A549 (cell line): ENCODE measurements at regions not wholly inside any gene's neighbourhood (a gene's known extent, or its start where the extent isn't known, plus 50 kb on each side); places are given as distances from the start of the nearest gene placed in this dataset.

Source experiments
- ATAC-seq, 2 experiments: fragments of 200-7000 bp in 1 of 2; fragments of >200 bp in 1 of 2; cut with Nextera tagmentation in 1 of 2; cut with Tn5 transposase in 1 of 2; 3 replicates each; pipeline versions ENCODE4 v1.8.0 to v1.9.1; 2018 to 2020; ENCODE audit warnings: mild to moderate bottlenecking in 1 of 2, moderate library complexity in 1 of 2
- CTCF ChIA-PET: fragments of 300-600 bp; sonication (Branson Sonifier 250); formaldehyde crosslinking; extraction: SDS; loops from one replicate; lab custom pipeline; 2021; ENCODE audit warnings: antibody characterized with exemption, inconsistent platforms; lab: Yijun Ruan, JAX
- POLR2A ChIA-PET: fragments of 350-600 bp; formaldehyde crosslinking; extraction: SDS; loops from one replicate; lab custom pipeline; 2021; ENCODE audit warnings: antibody characterized with exemption, inconsistent platforms; lab: Yijun Ruan, JAX
- DNase-seq, 2 experiments: peaks; one replicate each; pipeline versions ENCODE4 v3.0.0 to v3.0.0-alpha.2; 2011 to 2016; ENCODE audit warnings: low read depth in 1 of 2, low spot score in 1 of 2
- FAIRE-seq: peaks from 2 replicates; lab custom pipeline; 2011; peaks lifted over from hg19 to GRCh38; lab: Jason Lieb, UNC
- H3K27ac ChIP-seq, 2 experiments: fragments of >200 bp; sonication (Bioruptor Twin); formaldehyde crosslinking; 3 replicates each; pipeline ENCODE4 v1.5.1; 2016 to 2017
- H3K4me1 ChIP-seq: fragments of >200 bp; sonication (Bioruptor Twin); formaldehyde crosslinking; 3 replicates; pipeline ENCODE4 v1.6.1; 2016
- H3K4me2 ChIP-seq: fragments of >200 bp; sonication (Bioruptor Twin); formaldehyde crosslinking; 3 replicates; pipeline ENCODE4 v1.6.1; 2016
- H3K4me3 ChIP-seq: fragments of >200 bp; sonication (Bioruptor Twin); formaldehyde crosslinking; 3 replicates; pipeline ENCODE4 v1.5.1; 2016
- H3K9me3 ChIP-seq: fragments of >200 bp; sonication (Bioruptor Twin); formaldehyde crosslinking; 3 replicates; pipeline ENCODE4 v1.6.1; 2016
- CBX2 ChIP-seq: fragments of 200-600 bp; sonication (generic); IDR thresholded peaks from 2 replicates; pipeline ENCODE4 v1.6.1; 2016; ENCODE audit warnings: low read depth, mild to moderate bottlenecking, borderline replicate concordance
- CEBPB ChIP-seq, 2 experiments: fragments of >200 bp in 1 of 2; sonication (Bioruptor Twin) in 1 of 2; formaldehyde crosslinking in 1 of 2; IDR thresholded peaks; 2 replicates each; pipeline ENCODE4 v1.6.1; 2012 to 2016
- EHMT2 ChIP-seq: fragments of 200-600 bp; sonication (generic); IDR thresholded peaks from 2 replicates; pipeline ENCODE4 v1.6.1; 2016; ENCODE audit warnings: antibody characterized with exemption, low read depth, mild to moderate bottlenecking, moderate library complexity
- FOSB ChIP-seq: fragments of 250-450 bp; sonication (Bioruptor Pico); IDR thresholded peaks from 2 replicates; pipeline ENCODE4 v1.5.0; 2020; ENCODE audit warnings: mild to moderate bottlenecking, moderate library complexity
- FOXS1 ChIP-seq: fragments of 250-450 bp; sonication (Bioruptor Pico); IDR thresholded peaks from 2 replicates; pipeline ENCODE4 v1.5.0; 2020; ENCODE audit warnings: mild to moderate bottlenecking, moderate library complexity
- HEYL ChIP-seq: fragments of 250-450 bp; sonication (Bioruptor Pico); IDR thresholded peaks from 2 replicates; pipeline ENCODE4 v1.8.0; 2021; ENCODE audit warnings: mild to moderate bottlenecking, moderate library complexity
- HOXB13 ChIP-seq: fragments of 250-450 bp; sonication (Bioruptor Pico); IDR thresholded peaks from 2 replicates; pipeline ENCODE4 v1.5.0; 2020; ENCODE audit warnings: low read depth, mild to moderate bottlenecking, moderate library complexity
- KDM1A ChIP-seq: fragments of 200-600 bp; sonication (generic); IDR thresholded peaks from 2 replicates; pipeline ENCODE4 v1.6.1; 2016; ENCODE audit warnings: low read depth, mild to moderate bottlenecking
- MAFK ChIP-seq: fragments of 450-650 bp; IDR thresholded peaks from 2 replicates; pipeline ENCODE4 v1.6.1; 2014; ENCODE audit not compliant: partially characterized antibody
- MAZ ChIP-seq: fragments of 150-350 bp; IDR thresholded peaks from 2 replicates; pipeline ENCODE4 v1.6.1; 2014; ENCODE audit warnings: antibody characterized with exemption, low read depth, low read length, borderline replicate concordance
- NR3C1 ChIP-seq: fragments of >200 bp; sonication (Bioruptor Twin); formaldehyde crosslinking; IDR thresholded peaks from 3 replicates; pipeline ENCODE4 v1.6.1; 2017
- PBX3 ChIP-seq: IDR thresholded peaks from 2 replicates; pipeline ENCODE4 v1.6.1; 2012
- POLR2AphosphoS2 ChIP-seq: conservative IDR thresholded peaks from 2 replicates; pipeline ENCODE4 v1.6.1; 2012; ENCODE audit warnings: low read length, improper control_type of control experiment, inconsistent platforms
- RAD21 ChIP-seq, 2 experiments: fragments of >200 bp in 1 of 2; sonication (Bioruptor Twin) in 1 of 2; formaldehyde crosslinking in 1 of 2; IDR thresholded peaks in 1 of 2; conservative IDR thresholded peaks in 1 of 2; 2 replicates in 1 of 2; 3 replicates in 1 of 2; pipeline ENCODE4 v1.6.1; 2012 to 2018; ENCODE audit warnings: inconsistent platforms in 1 of 2
- RCOR1 ChIP-seq: fragments of 150-350 bp; IDR thresholded peaks from 2 replicates; pipeline ENCODE4 v1.6.1; 2014; ENCODE audit warnings: antibody characterized with exemption, low read length, low read depth
- RNF2 ChIP-seq: fragments of 200-600 bp; sonication (generic); IDR thresholded peaks from 2 replicates; pipeline ENCODE4 v1.6.1; 2016; ENCODE audit warnings: low read depth, mild to moderate bottlenecking, antibody characterized with exemption, moderate library complexity, borderline replicate concordance
- USF2 ChIP-seq: fragments of 450-650 bp; IDR thresholded peaks from 2 replicates; pipeline ENCODE4 v1.6.1; 2014; ENCODE audit warnings: antibody characterized with exemption
- ZFP36 ChIP-seq: fragments of 450-650 bp; IDR thresholded peaks from 2 replicates; pipeline ENCODE4 v1.6.1; 2014; ENCODE audit warnings: borderline replicate concordance; ENCODE audit not compliant: partially characterized antibody
- WGBS: methylation state at CpG from one replicate; pipeline ENCODE4 v1.1.6; 2017; ENCODE audit errors: missing lambda C conversion rate; 5-methylcytosine and 5-hydroxymethylcytosine counted together
- TF ChIP-seq, protein P1 (sequence below): fragments of 150-350 bp; IDR thresholded peaks from 2 replicates; pipeline ENCODE4 v1.6.1; 2014; ENCODE audit warnings: low read depth, mild to moderate bottlenecking, low read length

- FAIRE-seq: no peak
- no peak for DNase-seq
- ChIA-PET CTCF (interaction anchor here (1.3 to 3.3 kb wide), 4 partner anchors 19 to 303 kb away, joined by 3 to 16 read pairs (median 7); no protein-coding TSS in a partner anchor), POLR2A (no interaction called here)
- peak overlapping the region in 1 of 2 experiments; percentile 72; a peak in 3 of 6 replicates for H3K27ac ChIP-seq
- no peak for TF ChIP-seq USF2
- TF ChIP-seq CBX2: no peak
- TF ChIP-seq ZFP36: no peak
- TF ChIP-seq, protein P1, sequence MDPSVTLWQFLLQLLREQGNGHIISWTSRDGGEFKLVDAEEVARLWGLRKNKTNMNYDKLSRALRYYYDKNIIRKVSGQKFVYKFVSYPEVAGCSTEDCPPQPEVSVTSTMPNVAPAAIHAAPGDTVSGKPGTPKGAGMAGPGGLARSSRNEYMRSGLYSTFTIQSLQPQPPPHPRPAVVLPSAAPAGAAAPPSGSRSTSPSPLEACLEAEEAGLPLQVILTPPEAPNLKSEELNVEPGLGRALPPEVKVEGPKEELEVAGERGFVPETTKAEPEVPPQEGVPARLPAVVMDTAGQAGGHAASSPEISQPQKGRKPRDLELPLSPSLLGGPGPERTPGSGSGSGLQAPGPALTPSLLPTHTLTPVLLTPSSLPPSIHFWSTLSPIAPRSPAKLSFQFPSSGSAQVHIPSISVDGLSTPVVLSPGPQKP: no peak
- TF ChIP-seq RAD21 (conservative IDR thresholded peaks at IDR 0.05 in 1 of 2, IDR thresholded peaks at IDR 0.05 in 1 of 2): no peak
- no peak for TF ChIP-seq KDM1A
- no peak for TF ChIP-seq HOXB13 (CRISPR knock-in tag)
- TF ChIP-seq RCOR1: no peak
- TF ChIP-seq HEYL: no peak
- no peak for TF ChIP-seq FOSB (CRISPR knock-in tag)
- peak overlapping the region; percentile 43; the same call in 1 of the 3 replicates for H3K4me2 ChIP-seq
- peaks cover 41% of the 10 kb centered on the region for H3K4me1 ChIP-seq
- ATAC-seq: no peak
- H3K4me3 ChIP-seq: no peak overlapping the region
- H3K9me3 ChIP-seq: no peaks in the 10 kb centered on the region
- WGBS: 83% methylated on average over 12 of the region's 12 CpGs
Observed at GRCh38 chr2:42925742-42926433, 133.5 kb upstream of the HAAO start.

DNA sequence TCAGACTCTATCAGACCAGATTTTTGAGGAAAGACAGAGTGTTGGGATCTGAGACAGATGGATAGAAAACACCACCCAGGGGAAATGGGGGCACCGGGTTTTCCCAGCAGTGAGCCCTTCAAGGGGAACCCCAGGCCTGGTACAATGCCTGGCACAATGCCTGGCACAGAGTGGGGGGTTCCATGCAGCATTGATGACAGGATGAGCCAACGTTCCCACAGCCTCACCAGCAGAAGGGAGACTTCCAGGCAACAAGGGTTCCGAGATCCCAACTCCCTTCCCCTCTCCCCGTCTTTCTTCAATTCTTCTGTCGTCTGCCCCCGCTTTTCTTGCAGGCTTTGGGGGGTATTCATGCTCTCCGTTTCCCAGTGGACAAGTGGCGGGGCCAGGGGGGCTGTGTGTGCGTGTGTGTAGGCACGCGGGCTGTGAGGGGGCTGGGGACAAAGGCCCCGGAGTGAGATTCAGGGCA lies 132.1 kb upstream of the HAAO start:
- H3K27ac ChIP-seq: peak overlapping the region; percentile 16 to 72; a peak in 3 of 6 replicates
- FAIRE-seq: no peak
- no peak for TF ChIP-seq ZFP36
- TF ChIP-seq NR3C1: no peak
- no peak for TF ChIP-seq EHMT2
- TF ChIP-seq RAD21 (conservative IDR thresholded peaks at IDR 0.05 in 1 of 2, IDR thresholded peaks at IDR 0.05 in 1 of 2): no peak
- TF ChIP-seq MAFK: no peak
- no peak for TF ChIP-seq PBX3
- TF ChIP-seq POLR2AphosphoS2: no peak
- no peak for TF ChIP-seq CEBPB (IDR thresholded peaks at IDR 0.05)
- H3K4me2 ChIP-seq: peak overlapping the region; percentile 43
- no peak for ATAC-seq
- no peaks in the 10 kb centered on the region for H3K9me3 ChIP-seq
- ChIA-PET POLR2A (no interaction called here), CTCF (interaction anchor here (0.5 to 1.2 kb wide), 2 partner anchors 96 to 641 kb away, joined by 3 to 4 read pairs; no protein-coding TSS in a partner anchor)
- 79% methylated on average over 12 of the region's 12 CpGs for WGBS
- no peak overlapping the region for H3K4me3 ChIP-seq
- H3K4me1 ChIP-seq: peaks cover 32% of the 10 kb centered on the region
- no peak for DNase-seq

- peak overlapping the region in 1 of 2 experiments; percentile 72; a peak in 3 of 6 replicates for H3K27ac ChIP-seq
Observed at GRCh38 chr2:42923580-42924417, 131.4 kb upstream of the HAAO start.

More at GRCh38 chr2:42923580-42924417, 131.4 kb upstream of the HAAO start:
- peak overlapping the region; percentile 43; the same call in 1 of the 3 replicates for H3K4me2 ChIP-seq
- CTCF ChIA-PET: interaction anchor here (0.5 to 1.2 kb wide), 5 partner anchors 22 to 642 kb away, joined by 3 to 5 read pairs (median 3); no protein-coding TSS in a partner anchor
- ATAC-seq (no peak), DNase-seq (no peak), FAIRE-seq (no peak)
- POLR2A ChIA-PET: interaction anchor here (0.5 kb wide), 1 partner anchor 566 kb away, joined by 3 read pairs; no protein-coding TSS in a partner anchor
- WGBS: 75% methylated on average over 5 of the region's 5 CpGs
- peaks cover 29% of the 10 kb centered on the region for H3K4me1 ChIP-seq
- H3K4me3 ChIP-seq: no peak overlapping the region
- TF ChIP-seq RNF2 (no peak), MAZ (no peak), FOXS1 (CRISPR knock-in tag) (no peak), USF2 (no peak)
- H3K9me3 ChIP-seq: no peaks in the 10 kb centered on the region
